Adipocyte (in vitro differentiated cells): ENCODE measurements at regions not wholly inside any gene's neighbourhood (a gene's known extent, or its start where the extent isn't known, plus 50 kb on each side); places are given as distances from the start of the nearest gene placed in this dataset.
"Not testable (repeated sequence)": the region's sequence is repeated elsewhere in the genome, so short reads cannot be mapped to it uniquely, and the experiment has no call there.

Experiments
- DNase-seq: peaks from one replicate; pipeline ENCODE4 v3.0.0-alpha.2; 2015; ENCODE audit warnings: low read depth
- H3K27me3 ChIP-seq: replicated peaks from 2 replicates; pipeline ENCODE4 v1.7.0; 2013; ENCODE audit warnings: mild to moderate bottlenecking, low read length, moderate library complexity; ENCODE audit not compliant: control insufficient read depth, insufficient read depth
- H3K36me3 ChIP-seq: 2 replicates; pipeline ENCODE4 v1.7.0; 2013; ENCODE audit warnings: low read length, mild to moderate bottlenecking, moderate library complexity; ENCODE audit not compliant: control insufficient read depth, insufficient read depth, severe bottlenecking
- H3K4me1 ChIP-seq: 2 replicates; pipeline ENCODE4 v1.7.0; 2013; ENCODE audit warnings: mild to moderate bottlenecking, low read length, moderate library complexity; ENCODE audit not compliant: control insufficient read depth, insufficient read depth
- H3K4me3 ChIP-seq: 2 replicates; pipeline ENCODE4 v1.7.0; 2013; ENCODE audit warnings: mild to moderate bottlenecking, low read length, moderate library complexity
- H3K9ac ChIP-seq: 2 replicates; pipeline ENCODE4 v1.7.0; 2013; ENCODE audit warnings: mild to moderate bottlenecking, low read length, moderate library complexity
- H3K9me3 ChIP-seq: 2 replicates; pipeline ENCODE4 v1.7.0; 2013; ENCODE audit warnings: mild to moderate bottlenecking, low read length, moderate library complexity; ENCODE audit not compliant: control insufficient read depth

DNA sequence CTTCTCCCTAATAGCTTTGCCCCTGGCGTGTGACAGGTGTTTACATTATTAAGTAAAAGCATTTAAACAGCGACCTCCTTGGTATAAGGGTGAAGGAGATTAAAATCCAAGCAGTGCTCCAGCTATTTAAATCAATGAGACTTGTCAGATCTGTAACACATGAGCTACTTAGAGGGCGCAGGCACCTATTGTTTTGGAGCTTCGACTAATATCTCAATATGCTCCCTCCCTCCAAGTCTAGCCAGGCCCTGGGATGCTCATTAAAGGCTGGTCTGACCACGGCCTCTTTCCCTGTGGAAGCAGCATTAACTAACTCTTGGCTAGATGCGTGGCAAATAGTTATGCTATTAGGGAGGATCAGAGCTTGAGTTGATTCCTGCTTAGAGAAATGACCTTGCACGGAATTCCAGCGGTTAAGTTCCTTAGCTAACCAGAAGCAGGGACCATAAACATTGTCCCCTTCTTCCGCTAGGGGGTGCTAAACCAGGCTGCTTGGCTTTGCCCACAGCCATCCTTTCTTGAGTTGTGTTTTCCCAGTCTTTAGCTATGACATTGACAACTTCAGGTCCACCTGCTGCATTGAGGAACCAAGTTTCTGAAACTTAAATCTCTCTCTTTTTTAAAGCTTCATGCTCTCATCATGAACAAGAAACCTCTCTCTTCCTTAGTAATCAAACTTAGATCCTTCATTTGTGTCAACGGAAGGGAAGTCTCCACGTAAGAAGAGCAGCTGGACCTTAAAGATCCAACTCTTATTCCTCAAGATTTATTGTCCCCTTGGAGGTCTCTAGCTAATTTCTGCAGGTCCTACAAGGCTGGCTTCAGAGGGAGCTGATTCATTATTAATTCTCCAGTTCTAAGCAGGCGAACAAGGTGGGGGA lies 80.7 kb upstream of the IGFBP7 start:
- H3K36me3 ChIP-seq: no peaks in the 10 kb centered on the region
- DNase-seq: peak; percentile 30
- H3K9ac ChIP-seq: no peak overlapping the region
- peaks cover 19% of the 10 kb centered on the region for H3K27me3 ChIP-seq
- no peaks in the 10 kb centered on the region for H3K9me3 ChIP-seq
- H3K4me3 ChIP-seq: no peak overlapping the region
- H3K4me1 ChIP-seq: peaks cover 11% of the 10 kb centered on the region

DNA sequence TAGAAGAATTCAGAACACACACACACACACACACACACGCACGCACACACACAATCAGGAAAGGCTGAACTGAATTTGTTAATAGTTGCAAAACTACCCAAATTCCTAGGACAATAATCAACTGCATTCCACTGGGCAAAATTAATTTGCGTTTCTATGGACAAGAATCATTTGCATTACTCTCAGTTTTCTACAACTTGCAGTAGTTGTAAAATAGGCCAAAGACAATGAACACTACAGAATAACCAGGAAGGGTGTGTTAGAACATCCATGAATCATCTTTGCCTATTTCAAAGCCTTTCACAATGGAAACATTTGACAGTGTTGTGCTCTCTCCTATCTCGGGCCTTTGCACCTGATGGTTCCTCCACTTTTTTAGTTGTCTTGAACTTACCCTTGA lies 77.1 kb upstream of the IGFBP7 start:
- H3K27me3 ChIP-seq: peaks cover 17% of the 10 kb centered on the region
- H3K9ac ChIP-seq: no peak overlapping the region
- H3K9me3 ChIP-seq: no peaks in the 10 kb centered on the region
- no peaks in the 10 kb centered on the region for H3K36me3 ChIP-seq
- H3K4me3 ChIP-seq: no peak overlapping the region
- peaks cover 11% of the 10 kb centered on the region for H3K4me1 ChIP-seq
- DNase-seq: peak; percentile 49

DNA sequence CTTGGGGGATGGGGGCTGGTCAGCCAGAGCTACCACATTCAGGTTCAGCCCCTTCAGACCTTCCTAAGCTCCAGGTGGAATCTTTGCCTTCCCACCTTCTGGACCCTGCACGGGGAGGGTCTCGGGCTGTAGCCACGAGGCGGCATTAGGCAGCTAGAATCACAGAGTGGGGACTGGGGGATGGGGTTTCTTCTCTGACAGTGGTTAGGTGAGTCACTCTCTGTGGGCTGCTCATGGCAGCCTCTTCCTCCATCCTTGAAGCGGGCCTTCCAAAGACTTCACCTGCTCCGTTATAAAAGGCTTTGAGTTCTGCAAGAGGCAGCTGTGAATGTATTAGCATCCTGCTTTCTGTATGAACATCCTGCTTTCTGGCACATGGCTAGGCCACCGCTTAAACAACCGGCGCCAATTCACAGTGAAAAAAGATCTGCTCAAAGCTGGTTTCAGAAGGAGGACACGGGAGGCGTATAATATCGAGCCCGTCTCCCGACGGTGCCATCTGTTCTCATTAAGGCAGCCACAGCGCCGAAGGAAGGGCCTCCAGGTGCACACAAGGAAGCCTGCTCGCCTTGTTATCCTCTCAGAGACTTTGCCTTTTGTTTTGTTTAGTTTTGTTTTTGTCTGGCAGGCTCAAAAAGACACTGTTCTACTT lies 74.3 kb upstream of the IGFBP7 start:
- Histone ChIP-seq H3K4me1 (peaks cover 11% of the 10 kb centered on the region), H3K9me3 (no peaks in the 10 kb centered on the region), H3K4me3 (no peak overlapping the region), H3K27me3 (peaks cover 7% of the 10 kb centered on the region), H3K36me3 (no peaks in the 10 kb centered on the region), H3K9ac (no peak overlapping the region)
- no peak for DNase-seq

DNA sequence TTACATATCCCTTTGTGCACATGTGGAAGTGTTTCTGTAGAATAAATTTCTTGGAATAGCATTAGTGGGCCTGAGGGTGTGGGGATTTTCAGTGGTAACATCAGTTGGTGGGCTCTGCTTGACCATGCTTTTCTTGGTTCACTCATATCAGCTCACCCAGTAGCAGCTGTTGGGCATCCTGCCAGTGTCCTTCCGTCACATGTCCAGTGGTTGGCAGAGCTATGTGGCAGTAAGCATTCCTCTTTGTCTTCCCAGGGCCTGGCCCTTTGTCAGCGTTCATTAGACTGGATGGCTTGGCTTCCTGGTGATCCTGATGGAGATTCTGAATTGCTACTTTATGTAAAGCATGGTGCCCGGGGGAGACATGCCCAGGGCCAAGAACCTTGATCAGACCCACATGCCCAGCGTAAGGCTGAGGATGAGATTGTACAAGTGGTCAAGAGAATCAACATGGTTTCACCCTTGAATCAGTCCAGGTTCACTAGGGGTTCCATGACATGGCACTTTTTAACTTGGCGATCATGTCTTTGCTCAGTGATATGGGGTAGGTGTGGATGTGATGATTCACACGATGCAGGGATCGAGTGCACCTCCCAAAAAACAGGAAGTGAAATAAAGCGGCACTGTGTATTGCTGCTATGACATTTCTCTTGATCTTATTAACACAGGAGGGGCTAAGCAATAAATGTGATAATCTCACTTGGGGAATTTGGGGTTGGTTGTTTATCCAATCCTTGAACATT lies 72.1 kb upstream of the IGFBP7 start:
- no peak overlapping the region for H3K9ac ChIP-seq
- no peaks in the 10 kb centered on the region for H3K36me3 ChIP-seq
- no peak overlapping the region for H3K4me3 ChIP-seq
- DNase-seq: no peak
- peaks cover 8% of the 10 kb centered on the region for H3K4me1 ChIP-seq
- H3K9me3 ChIP-seq: no peaks in the 10 kb centered on the region
- peaks cover 14% of the 10 kb centered on the region for H3K27me3 ChIP-seq

DNA sequence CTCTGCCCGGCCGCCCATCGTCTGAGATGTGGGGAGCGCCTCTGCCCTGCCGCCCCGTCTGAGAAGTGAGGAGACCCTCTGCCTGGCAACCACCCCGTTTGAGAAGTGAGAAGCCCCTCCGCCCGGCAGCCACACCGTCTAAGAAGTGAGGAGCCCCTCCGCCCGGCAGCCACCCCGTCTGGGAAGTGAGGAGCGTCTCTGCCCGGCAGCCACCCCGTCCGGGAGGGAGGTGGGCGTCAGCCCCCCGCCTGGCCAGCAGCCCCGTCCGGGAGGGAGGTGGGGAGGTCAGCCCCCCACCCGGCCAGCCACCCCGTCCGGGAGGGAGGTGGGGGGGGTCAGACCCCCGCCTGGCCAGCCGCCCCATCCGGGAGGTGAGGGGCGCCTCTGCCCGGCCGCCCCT lies 63.0 kb upstream of the IGFBP7 start:
- not testable (repeated sequence) for DNase-seq, H3K9ac ChIP-seq, H3K36me3 ChIP-seq, H3K4me1 ChIP-seq, H3K4me3 ChIP-seq, H3K9me3 ChIP-seq
- peaks cover 17% of the 10 kb centered on the region for H3K27me3 ChIP-seq

DNA sequence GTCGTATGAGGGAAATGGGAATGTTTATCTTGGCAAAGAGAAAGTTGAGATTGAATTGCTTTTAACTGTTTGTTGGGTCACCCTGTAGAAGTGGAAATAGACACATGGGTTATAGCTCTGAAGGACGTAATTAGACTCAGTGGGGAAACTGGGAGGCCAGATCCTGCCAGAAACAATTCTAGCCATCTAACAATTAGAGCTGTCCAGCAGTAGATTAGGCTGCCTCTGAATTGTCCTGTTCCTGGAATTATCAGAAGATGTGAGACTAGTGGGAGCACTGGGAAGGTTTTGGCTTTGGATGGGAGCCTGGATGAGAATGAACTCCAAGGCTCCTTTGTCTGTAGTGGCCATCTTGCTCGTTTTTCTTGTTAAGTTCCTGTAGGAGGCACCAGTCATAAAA lies 61.9 kb upstream of the IGFBP7 start:
- DNase-seq: no peak

DNA sequence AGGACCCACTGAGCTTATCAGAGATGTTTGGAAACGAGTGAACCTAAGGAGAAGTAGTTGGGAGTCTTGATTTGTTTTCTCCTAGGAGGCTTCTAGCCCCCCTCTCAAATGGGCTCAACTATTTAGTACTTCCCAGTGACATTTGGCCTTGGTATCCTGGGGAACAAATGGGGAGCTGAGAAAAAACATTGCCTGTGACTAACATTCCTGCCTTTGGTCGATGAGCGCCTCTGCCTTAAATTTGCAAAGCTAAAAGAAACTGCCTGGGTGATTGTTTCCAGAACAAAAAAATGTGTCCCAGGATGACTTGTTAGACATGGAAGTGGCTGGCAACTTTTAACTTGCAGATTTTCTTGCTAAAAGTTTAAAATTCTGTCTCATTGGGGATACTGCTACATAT lies 58.8 kb upstream of the IGFBP7 start:
- Histone ChIP-seq H3K4me1 (no peaks in the 10 kb centered on the region), H3K36me3 (no peaks in the 10 kb centered on the region), H3K9me3 (no peaks in the 10 kb centered on the region)

More for the DNA sequence above, 61.9 kb upstream of the IGFBP7 start:
- H3K4me1 ChIP-seq: no peaks in the 10 kb centered on the region
- no peaks in the 10 kb centered on the region for H3K9me3 ChIP-seq
- no peaks in the 10 kb centered on the region for H3K36me3 ChIP-seq
- no peak overlapping the region for H3K4me3 ChIP-seq
- H3K9ac ChIP-seq: no peak overlapping the region
- peaks cover 6% of the 10 kb centered on the region for H3K27me3 ChIP-seq

DNA sequence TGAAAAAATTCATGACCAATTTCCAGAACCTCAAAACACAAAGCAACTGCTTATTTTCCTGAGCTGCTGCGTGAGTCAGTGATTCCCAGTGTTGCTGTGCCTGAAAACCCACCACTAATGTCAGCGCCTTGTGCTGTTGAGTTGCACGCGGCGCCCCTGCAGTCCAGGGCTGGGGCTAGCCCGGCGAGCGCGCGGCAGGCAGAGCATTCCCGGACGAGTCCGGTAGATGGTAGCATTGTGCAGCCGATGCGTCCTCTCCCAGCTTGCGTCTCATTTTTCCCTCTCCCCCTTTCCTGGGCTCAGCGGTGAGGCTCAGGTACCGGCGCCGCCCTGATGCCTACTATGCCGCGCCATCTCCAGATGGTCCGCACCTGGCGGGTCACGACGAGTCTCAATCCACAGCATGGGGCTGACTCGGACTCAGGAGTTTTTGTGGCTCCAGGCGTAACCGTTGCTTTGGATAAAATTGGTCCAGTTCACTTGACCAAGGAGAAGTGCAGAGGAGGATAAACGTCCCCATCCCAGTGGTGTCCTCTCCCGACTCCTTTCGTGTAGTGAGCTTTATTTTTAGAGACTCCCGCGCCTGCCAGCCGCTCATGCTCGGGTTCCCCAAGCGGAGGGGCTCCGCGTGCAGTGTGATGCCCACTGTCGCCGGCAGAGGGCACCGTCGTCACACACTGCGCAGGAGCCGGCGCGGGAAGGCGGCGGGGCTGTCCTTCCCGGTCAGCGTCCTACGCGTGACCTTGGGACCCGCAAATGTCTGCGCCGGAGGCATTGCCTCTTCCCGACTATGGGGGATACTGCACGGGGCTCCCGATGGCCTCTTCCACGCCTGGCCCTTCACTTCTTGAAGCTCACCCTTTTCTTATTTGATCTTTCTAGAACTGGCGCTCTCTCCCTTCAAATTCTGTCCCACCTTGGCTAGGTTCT lies 53.6 kb upstream of the IGFBP7 start:
- H3K9me3 ChIP-seq: no peaks in the 10 kb centered on the region
- H3K4me3 ChIP-seq: peak overlapping the region; percentile 83
- peaks cover 8% of the 10 kb centered on the region for H3K4me1 ChIP-seq
- H3K9ac ChIP-seq: peak overlapping the region; percentile 72
- no peaks in the 10 kb centered on the region for H3K36me3 ChIP-seq
- H3K27me3 ChIP-seq: peaks cover 24% of the 10 kb centered on the region
- DNase-seq: peak; percentile 93

More for the DNA sequence above, 58.8 kb upstream of the IGFBP7 start:
- Histone ChIP-seq H3K4me3 (no peak overlapping the region), H3K9ac (no peak overlapping the region), H3K27me3 (peaks cover 24% of the 10 kb centered on the region)
- DNase-seq: no peak

DNA sequence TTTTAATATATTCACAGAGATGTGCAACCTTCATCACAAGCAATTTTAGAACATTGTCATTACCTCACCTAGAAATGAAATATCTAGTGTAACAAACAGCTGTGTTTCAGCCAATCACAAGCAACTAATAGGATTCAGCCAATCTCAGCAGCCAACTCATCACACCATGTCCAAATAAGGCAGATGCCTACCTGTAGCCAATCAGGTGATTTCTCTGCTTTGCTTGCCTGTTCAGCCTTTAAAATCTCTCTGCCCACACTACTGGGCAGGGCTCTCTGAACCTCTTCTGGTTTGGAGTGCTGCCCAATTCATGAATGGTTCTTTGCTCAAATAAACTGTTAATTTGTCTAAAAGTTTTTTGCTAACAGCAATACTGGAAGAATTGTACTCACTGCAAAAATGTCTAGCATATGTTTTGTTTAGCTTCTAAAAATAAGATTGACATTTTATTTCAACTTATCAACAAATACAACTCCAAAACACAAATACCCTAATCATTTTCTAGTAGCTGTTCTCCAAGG lies 52.4 kb upstream of the IGFBP7 start:
- Histone ChIP-seq H3K9ac (no peak overlapping the region), H3K27me3 (peaks cover 27% of the 10 kb centered on the region), H3K9me3 (no peaks in the 10 kb centered on the region), H3K36me3 (no peaks in the 10 kb centered on the region), H3K4me1 (peaks cover 8% of the 10 kb centered on the region), H3K4me3 (no peak overlapping the region)
- no peak for DNase-seq
